ENCODE measurements at regions not wholly inside any gene's neighbourhood (a gene's known extent, or its start where the extent isn't known, plus 50 kb on each side); places are given as distances from the start of the nearest gene placed in this dataset.

DNA sequence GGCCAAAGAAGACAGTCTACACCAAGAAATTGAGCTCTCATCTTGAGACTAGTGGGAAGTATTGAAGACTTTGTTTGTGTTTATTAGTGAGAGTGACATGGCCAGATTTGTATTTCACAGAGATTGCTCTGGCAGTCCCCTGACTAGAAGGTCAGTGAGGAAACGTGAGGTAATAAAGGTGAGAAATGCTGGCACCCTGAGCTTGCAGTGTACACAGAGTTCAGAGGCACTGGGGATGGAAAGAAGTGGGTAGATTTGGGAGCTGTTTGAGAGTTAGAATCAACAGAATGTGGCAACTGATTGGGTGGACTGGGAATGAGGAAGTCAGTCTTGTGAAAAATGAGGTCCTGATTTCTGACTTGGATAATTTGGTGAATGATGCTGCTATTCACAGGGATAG, 336.9 kb downstream of the SNAPC1 start:
- DNase-seq: no peak

DNA sequence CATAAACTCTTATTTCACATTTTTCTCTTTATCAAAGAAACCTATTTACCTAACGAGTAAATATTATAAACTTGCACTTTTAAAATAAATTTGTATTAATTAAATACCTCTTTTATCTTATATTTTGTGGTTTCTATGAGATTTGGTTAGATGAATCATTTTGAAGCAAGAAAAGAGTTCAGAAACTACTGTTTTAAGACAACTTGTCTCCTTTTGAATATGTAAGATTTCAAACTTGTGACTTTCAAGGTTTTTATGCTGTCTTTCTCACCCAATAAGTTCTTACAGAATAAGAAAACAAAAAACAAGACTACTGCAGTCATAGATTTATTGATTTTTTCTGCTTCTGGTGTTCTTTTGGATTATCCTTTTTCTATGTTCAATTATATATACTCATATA, 339.0 kb downstream of the SNAPC1 start:
- no peak for DNase-seq

DNA sequence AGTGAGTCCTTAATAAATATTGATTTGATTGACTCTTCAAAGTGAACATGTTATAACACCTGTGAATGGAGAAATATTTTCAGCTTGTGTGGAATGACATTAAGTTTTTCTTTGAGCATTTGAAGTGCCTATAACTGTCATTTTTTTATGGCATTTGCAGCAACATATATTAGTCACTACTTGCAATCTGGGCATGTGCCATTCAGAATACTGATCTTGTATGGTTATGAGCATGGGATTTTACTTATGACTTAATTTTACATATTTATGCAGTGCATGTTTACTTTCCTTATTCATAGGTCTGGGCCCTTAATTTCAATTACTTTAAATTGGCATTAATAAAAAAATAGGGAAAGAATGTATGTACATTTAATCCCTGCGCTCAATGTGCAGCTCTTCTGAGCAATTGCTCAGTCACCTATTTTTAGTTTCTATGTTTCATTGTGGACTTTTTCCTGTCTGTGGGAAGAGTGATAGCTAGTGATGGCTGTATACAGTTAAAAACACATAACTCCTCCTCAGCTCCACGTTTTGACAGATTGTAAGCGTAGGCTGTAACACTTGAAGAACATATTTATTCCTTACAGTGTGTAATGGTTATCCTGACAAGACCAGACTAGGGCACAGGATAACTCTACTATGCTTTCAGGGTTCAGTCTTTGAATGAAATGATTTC, 339.6 kb downstream of the SNAPC1 start:
- DNase-seq: no peak

GRCh38 chr14:62102349-62102725, 340.1 kb downstream of the SNAPC1 start:
- DNase-seq: no peak

- DNase-seq: no peak
Measured at GRCh38 chr14:62103464-62103863, 341.2 kb downstream of the SNAPC1 start.

DNA sequence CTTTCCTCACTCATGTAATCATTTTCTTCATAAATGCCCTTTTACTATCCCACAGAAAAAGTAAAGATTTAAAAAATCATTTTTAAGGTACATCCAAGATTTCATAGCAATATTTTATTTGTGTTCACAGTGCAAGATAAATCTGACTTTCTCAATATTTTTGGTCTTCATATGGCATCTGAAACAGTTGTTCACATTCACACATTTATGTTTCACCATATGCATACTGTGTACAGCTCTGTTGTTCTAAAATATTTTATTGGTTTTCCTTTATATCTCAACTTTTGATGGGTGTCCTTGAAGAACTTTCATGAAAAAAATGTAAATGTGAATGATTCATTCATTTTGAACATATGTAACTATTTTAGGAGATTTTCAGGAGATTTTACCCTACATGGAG, 348.7 kb downstream of the SNAPC1 start:
- DNase-seq: no peak

DNA sequence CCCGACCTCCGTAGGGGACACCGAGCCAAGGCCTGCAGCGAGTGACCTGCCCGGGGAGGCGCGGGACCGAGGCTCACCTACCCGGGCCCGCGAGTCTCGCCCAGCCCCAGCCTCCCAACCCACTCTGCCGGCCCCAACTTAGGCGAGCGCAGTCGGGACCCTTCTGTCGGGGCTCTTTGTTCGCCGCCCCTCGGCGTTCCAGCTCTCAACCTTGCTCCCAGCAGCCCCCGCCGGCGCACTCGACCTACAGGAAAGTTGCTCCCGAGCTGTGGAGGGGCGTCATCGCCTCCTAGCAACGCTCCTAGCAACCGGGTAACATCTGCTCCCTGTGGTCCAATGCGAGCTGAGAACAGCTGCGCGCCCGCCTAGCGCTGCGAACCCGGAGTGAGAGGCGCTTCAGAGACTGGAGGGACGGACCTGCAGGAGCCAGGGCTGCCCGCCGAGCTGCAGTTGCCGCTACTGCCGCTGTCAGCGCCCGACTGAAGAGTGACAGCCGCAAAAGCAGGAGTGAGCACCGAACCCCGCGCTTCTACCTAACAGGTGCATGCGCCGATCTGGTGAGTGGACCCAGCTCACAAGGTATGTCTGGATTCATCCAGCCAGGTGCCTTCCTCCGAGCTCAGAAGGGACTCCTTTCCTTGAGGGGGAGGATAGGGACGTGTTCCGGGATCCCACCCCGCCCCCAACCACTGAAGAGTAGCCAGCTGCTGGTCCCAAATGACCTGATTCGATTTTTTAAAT, 355.0 kb downstream of the SNAPC1 start:
- DNase-seq: peak; percentile 50 to 86

DNA sequence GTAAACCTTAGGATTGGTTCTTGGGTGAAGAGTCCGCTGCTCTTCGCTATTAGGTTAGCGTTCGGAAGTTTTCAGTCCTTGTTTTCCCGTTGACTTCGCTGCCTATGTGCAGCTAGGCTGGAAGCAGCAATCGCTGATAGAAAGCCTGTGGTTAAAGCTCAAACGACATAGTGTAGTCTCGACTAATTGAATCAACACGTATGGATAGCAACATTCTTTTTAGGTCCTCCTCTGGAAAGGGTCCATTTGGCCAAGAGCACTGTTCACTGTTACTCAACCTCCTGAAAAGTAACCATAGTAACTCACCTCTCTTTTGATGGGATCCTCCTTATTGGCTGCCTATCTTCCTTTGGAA, 355.5 kb downstream of the SNAPC1 start:
- DNase-seq: peak in 1 of 2 experiments; percentile 3

DNA sequence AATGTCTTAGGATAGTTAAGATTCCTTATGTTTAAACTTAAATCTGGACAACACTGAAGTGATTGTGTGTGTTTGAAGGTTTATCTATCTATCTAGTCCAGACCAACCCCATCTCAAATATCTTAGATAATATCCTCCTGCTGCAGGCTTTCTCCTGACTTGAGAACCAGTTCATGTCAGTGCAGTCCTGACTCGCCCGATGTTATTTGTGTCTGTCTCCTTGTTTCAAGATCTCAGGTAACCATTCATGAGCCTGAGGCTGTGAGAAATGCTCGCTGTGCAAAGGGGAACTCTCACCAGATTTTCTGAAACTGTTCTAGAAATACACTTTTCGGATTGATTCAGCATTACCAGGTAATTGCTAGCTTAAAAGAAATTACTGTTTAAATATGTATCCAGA, 356.2 kb downstream of the SNAPC1 start:
- no peak for DNase-seq

GRCh38 chr14:62118871-62119270, 356.7 kb downstream of the SNAPC1 start:
- no peak for DNase-seq

- no peak for DNase-seq
Measured at GRCh38 chr14:62123961-62124360, 361.7 kb downstream of the SNAPC1 start.

GRCh38 chr14:62125793-62126192, 363.6 kb downstream of the SNAPC1 start:
- DNase-seq: peak in 1 of 2 experiments; percentile 22

GRCh38 chr14:62126879-62127478, 364.8 kb downstream of the SNAPC1 start:
- peak; percentile 43 to 62 for DNase-seq

DNA sequence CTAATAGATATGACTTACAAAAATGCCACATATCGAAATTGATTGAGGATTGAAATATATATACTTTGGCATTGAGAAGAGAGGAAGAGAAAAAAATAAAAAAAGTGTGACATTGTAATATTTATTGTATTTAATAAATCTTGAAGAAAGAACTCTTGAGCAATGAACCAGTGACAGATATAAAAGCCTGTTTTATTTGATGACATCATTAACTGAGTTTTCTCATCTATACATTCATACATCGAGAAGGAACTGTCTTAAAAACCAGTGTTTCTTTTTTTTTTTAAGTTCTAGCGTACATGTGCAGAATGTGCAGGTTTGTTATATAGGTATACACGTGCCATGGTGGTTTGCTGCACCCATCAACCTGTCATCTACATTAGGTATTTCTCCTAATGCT, 368.2 kb downstream of the SNAPC1 start:
- DNase-seq: no peak

DNA sequence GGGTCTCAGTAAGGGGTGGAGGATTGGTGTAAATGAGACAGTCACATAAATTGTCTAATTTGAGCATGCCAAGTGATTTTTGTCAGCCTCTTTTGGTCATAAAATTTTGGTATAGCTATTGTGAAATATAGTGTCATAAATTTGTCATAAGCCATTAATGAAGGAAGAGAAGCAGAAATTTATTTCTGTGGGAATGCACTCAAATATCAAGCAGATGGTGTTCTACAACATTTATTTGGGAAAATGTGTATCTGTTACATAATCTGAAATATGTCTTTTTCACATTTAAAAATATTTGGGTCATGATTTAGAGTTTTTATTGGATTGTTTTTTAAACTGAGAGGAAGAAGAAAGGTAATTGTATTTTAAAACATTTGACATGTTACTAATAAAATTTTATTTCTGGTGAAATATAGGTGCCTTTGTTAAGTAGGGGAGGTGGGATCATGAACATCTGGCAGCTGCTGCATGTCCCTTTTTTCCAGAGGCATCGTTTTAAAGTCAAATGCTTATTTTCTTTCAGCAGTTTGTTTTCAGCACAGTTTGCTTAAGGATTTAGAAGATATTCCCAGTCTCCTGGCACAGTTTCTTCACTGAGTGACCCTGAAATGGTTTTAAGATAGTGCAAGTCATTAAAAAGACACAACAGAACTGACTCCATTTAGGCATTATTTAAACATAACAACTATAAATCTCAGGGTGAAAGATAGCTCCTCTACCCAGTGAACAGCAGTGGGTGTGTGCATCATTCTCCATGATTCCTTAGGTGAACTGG, 371.7 kb downstream of the SNAPC1 start:
- DNase-seq: no peak

DNA sequence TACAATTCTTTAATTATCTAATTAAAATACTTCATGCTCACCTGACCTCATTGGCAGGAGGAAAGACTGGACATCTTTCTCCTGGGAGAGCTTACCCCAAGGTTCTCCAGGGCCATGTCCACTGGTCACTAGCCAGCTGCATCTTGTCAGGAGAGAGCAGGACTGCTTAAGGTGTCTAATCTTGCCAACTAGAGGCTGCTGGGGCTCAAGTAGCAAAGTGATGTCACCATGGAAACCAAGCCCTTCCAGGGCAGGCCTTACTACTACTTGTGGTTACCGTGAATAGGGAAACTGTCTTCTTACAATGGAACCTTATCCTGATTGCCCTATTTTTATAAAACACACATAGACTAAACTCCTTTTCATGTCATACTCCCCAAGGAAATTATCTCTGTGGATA, 376.4 kb downstream of the SNAPC1 start:
- no peak for DNase-seq

- no peak for DNase-seq
Measured at GRCh38 chr14:62141139-62141538, 378.9 kb downstream of the SNAPC1 start.

- DNase-seq: no peak
Measured at GRCh38 chr14:62143245-62143644, 381.0 kb downstream of the SNAPC1 start.

DNA sequence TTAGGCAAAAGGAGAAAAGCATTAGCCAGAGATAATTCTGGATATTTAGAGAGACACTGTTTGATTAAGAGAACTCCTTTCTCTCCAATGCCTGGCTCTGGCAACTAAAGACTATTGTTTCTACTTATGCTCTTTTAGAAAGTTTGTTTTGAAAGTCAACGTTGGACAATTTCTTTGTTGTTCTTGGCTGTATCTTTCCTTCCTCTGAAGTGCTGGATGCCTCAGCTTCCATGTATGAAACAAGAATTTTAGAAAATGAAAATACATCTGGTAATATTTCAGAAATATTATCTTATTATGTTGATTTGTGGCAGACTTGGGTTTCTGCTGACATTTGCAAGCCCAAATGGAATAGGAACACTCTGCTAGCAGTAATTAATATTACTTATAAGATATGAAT, 382.6 kb downstream of the SNAPC1 start:
- DNase-seq: no peak

DNA sequence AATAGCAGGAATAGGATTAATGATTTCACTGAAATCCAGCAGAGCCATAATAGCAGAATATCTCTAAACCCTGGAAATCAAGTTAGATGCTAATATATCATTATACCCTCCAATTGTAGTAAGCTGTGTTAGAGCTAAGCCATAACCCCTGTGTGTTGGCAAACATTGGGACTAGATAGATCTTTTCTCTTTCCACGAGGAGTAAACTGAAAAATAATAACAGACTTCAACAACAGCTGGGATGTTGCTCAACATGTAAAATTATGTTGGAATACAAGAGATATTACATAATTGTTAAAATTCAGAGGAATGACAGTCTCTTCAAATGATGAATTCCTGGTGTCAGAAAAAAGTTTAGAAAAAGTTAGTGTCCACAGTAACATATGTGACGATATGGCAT, 383.8 kb downstream of the SNAPC1 start:
- no peak for DNase-seq

GRCh38 chr14:62156052-62156451, 393.8 kb downstream of the SNAPC1 start:
- DNase-seq: no peak

DNA sequence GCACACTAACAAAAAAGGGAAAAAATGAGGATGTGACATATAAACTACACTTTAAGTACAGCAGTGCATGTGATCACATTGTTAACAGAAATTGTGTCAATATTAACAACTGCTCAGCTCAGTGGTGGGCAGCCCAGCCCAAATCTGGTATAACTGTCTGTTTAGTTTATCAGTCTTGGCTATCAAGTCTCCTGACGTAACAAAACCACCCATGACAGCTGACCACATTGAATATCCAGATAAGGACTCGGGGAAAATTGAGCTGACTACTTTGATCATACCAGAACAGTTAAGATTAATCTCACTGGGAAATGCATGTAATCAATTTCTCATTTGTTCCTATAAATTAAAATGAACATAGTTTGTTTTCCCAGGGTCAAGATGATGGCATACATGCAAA, 396.6 kb downstream of the SNAPC1 start:
- DNase-seq: no peak

DNA sequence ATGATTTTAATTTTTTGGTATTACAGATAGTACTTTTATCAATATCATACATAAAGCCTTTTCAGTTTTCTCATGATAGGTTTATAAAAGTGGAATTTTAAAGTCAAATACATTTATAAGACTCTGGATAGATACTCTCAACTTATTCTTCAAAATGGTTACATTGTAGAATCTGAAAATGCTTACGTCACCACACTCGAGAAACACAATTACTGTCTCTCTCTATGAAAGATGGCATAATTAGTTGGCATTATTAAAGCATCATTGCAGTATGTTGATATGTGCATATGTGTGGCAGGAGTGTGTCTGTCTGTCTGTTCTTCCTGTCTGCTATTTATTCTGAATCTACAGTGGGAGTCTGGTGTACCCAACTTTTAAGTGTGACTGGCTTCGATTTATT, 397.1 kb downstream of the SNAPC1 start:
- DNase-seq: no peak

Measured in NCI-H526 (cell line).